Endodermal cell (in vitro differentiated cells): ENCODE measurements at regions not wholly inside any gene's neighbourhood (a gene's known extent, or its start where the extent isn't known, plus 50 kb on each side); places are given as distances from the start of the nearest gene placed in this dataset.

Experiments used
- DNase-seq: peaks from one replicate; pipeline ENCODE4 v3.0.0-alpha.2; 2017
- H3K27ac ChIP-seq: 2 replicates; pipeline ENCODE4 v1.5.1; 2013; ENCODE audit warnings: mild to moderate bottlenecking, low read depth, low read length, moderate library complexity
- H3K27me3 ChIP-seq: 2 replicates; pipeline ENCODE4 v1.6.1; 2013; ENCODE audit warnings: mild to moderate bottlenecking, low read length, moderate library complexity; ENCODE audit not compliant: insufficient read depth, control insufficient read depth, poor library complexity, severe bottlenecking
- H3K36me3 ChIP-seq: 2 replicates; pipeline ENCODE4 v1.7.0; 2013; ENCODE audit warnings: mild to moderate bottlenecking, low read length, moderate library complexity; ENCODE audit not compliant: control insufficient read depth, insufficient read depth
- H3K4me1 ChIP-seq: one replicate; pipeline ENCODE4 v1.7.0; 2013; ENCODE audit warnings: low read length; ENCODE audit not compliant: control insufficient read depth, insufficient read depth
- H3K4me3 ChIP-seq: 2 replicates; pipeline ENCODE4 v1.5.1; 2013; ENCODE audit warnings: mild to moderate bottlenecking, low read length, moderate library complexity
- H3K9ac ChIP-seq: 2 replicates; pipeline ENCODE4 v1.6.1; 2013; ENCODE audit warnings: mild to moderate bottlenecking, low read length, moderate library complexity; ENCODE audit not compliant: poor library complexity, severe bottlenecking; ENCODE audit errors: extremely low read depth
- H3K9me3 ChIP-seq: 2 replicates; pipeline ENCODE4 v1.6.1; 2013; ENCODE audit warnings: mild to moderate bottlenecking, low read length, moderate library complexity; ENCODE audit not compliant: control insufficient read depth
- H3K27ac Mint-ChIP-seq: 2 replicates; pipeline ENCODE4 v1.8.0; 2020; ENCODE audit warnings: mixed read lengths
- H3K27me3 Mint-ChIP-seq: 2 replicates; pipeline ENCODE4 v1.8.0; 2021; ENCODE audit warnings: mild to moderate bottlenecking, mixed read lengths; ENCODE audit not compliant: insufficient read depth
- H3K36me3 Mint-ChIP-seq: 2 replicates; pipeline ENCODE4 v1.8.0; 2020; ENCODE audit warnings: low read depth, mixed read lengths
- H3K4me1 Mint-ChIP-seq: 2 replicates; pipeline ENCODE4 v1.8.0; 2020; ENCODE audit warnings: mixed read lengths
- H3K4me3 Mint-ChIP-seq: 2 replicates; pipeline ENCODE4 v1.8.0; 2020; ENCODE audit warnings: mild to moderate bottlenecking, moderate library complexity, mixed read lengths
- H3K9me3 Mint-ChIP-seq: 2 replicates; pipeline ENCODE4 v1.8.0; 2020; ENCODE audit warnings: mild to moderate bottlenecking, mixed read lengths
- CTCF ChIP-seq: fragments of 200-600 bp; sonication (generic); conservative IDR thresholded peaks from 2 replicates; pipeline ENCODE4 v1.5.0; 2021; ENCODE audit warnings: antibody characterized with exemption, mild to moderate bottlenecking
- WGBS, 2 experiments: methylation state at CpG; one replicate each; pipeline versions ENCODE4 v1.1.5 to v1.1.7; 2013; ENCODE audit warnings: missing lambda C conversion rate in 2 of 2, mixed read lengths in 1 of 2; ENCODE audit not compliant: insufficient coverage in 1 of 2, insufficient read length in 1 of 2; 5-methylcytosine and 5-hydroxymethylcytosine counted together

DNA sequence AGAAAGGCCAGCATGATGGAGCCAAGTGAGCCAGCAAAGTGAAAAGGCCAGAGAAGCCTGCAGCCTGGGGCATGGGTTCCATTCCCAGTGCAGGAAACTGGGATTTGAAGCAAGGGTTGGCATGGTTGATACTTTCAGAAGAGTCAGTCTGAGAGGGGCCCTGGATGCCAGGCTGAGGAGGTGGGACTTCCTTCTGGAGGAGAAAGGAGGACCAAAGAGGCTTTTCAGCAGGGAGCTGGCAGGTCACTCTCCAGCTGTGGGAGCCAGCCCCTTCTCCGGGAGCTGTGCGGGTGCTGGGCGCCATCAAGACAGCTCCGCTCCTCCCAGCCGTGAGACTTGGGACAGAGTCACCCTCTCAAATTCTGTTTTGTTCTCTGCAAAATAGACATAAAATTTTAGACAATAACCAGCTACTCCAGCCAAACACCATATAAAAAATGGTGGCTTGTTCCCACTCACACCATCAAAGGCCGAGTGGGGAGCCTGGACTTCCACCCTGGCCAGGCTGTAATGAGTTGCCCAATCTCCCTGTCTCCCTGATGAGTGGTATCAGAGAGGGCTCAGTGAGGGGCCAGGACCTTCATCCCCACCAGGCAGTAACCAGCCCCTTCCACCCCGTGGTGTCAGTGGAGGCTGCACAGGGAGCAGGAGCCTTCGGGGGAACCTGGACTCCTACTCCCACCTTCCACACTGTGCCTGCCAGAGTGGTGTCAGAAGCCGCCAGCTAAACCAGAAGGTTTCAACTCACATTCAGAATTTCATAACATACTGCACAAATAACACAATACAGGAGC, 133.6 kb upstream of the RET start:
- H3K9ac ChIP-seq: no peak overlapping the region
- no peaks in the 10 kb centered on the region for H3K36me3 ChIP-seq
- H3K4me3 Mint-ChIP-seq: no peak overlapping the region
- H3K27ac ChIP-seq: no peak overlapping the region
- H3K36me3 Mint-ChIP-seq: no peaks in the 10 kb centered on the region
- H3K27ac Mint-ChIP-seq: no peak overlapping the region
- DNase-seq: no peak
- no peaks in the 10 kb centered on the region for H3K27me3 ChIP-seq
- WGBS, 2 experiments: 87 to 94% methylated on average over 6 to 9 of the region's 9 CpGs
- H3K9me3 ChIP-seq: no peaks in the 10 kb centered on the region
- no peak for TF ChIP-seq CTCF
- H3K9me3 Mint-ChIP-seq: no peaks in the 10 kb centered on the region
- no peaks in the 10 kb centered on the region for H3K27me3 Mint-ChIP-seq
- no peak overlapping the region for H3K4me3 ChIP-seq
- H3K4me1 ChIP-seq: no peaks in the 10 kb centered on the region
- peaks cover 10% of the 10 kb centered on the region for H3K4me1 Mint-ChIP-seq

- Histone ChIP-seq H3K27me3 (no peaks in the 10 kb centered on the region), H3K9me3 (no peaks in the 10 kb centered on the region), H3K4me3 (no peak overlapping the region), H3K27ac (no peak overlapping the region), H3K36me3 (no peaks in the 10 kb centered on the region), H3K9ac (no peak overlapping the region), H3K4me1 (peaks cover 3% of the 10 kb centered on the region)
- no peak for TF ChIP-seq CTCF
- Mint-ChIP-seq H3K27ac (no peak overlapping the region), H3K4me1 (peaks cover 12% of the 10 kb centered on the region), H3K27me3 (peaks cover 15% of the 10 kb centered on the region), H3K36me3 (no peaks in the 10 kb centered on the region), H3K9me3 (no peaks in the 10 kb centered on the region), H3K4me3 (no peak overlapping the region)
- WGBS, 2 experiments: 95% methylated on average over 2 of the region's 2 CpGs; no CpG with 5 or more reads in 1 of the 2 experiments
- no peak for DNase-seq
Observed at GRCh38 chr10:42948040-42948439, 128.8 kb upstream of the RET start.

- TF ChIP-seq CTCF: no peak
- no peaks in the 10 kb centered on the region for H3K36me3 ChIP-seq
- no peak for DNase-seq
- no peak overlapping the region for H3K27ac ChIP-seq
- H3K27me3 ChIP-seq: no peaks in the 10 kb centered on the region
- H3K4me1 Mint-ChIP-seq: peaks cover 12% of the 10 kb centered on the region
- H3K36me3 Mint-ChIP-seq: no peaks in the 10 kb centered on the region
- H3K9me3 Mint-ChIP-seq: no peaks in the 10 kb centered on the region
- H3K9ac ChIP-seq: no peak overlapping the region
- no peak overlapping the region for H3K4me3 ChIP-seq
- peaks cover 3% of the 10 kb centered on the region for H3K4me1 ChIP-seq
- H3K9me3 ChIP-seq: no peaks in the 10 kb centered on the region
- H3K4me3 Mint-ChIP-seq: no peak overlapping the region
- WGBS, 2 experiments: 97 to 100% methylated on average over 1 to 2 of the region's 2 CpGs
- H3K27ac Mint-ChIP-seq: no peak overlapping the region
- peaks cover 15% of the 10 kb centered on the region for H3K27me3 Mint-ChIP-seq
Observed at GRCh38 chr10:42949287-42949686, 127.6 kb upstream of the RET start.
